Type B pancreatic cell (in vitro differentiated cells): ENCODE measurements at regions not wholly inside any gene's neighbourhood (a gene's known extent, or its start where the extent isn't known, plus 50 kb on each side); places are given as distances from the start of the nearest gene placed in this dataset.

Experiments
- DNase-seq: peaks from one replicate; pipeline ENCODE4 v3.0.0; 2021; ENCODE audit warnings: mixed read lengths; ENCODE audit not compliant: unreplicated experiment; ENCODE audit errors: extremely low spot score
- H3K27ac Mint-ChIP-seq: 2 replicates; pipeline ENCODE4 v1.8.0; 2021; ENCODE audit warnings: mild to moderate bottlenecking, mixed read lengths
- H3K27me3 Mint-ChIP-seq: 2 replicates; pipeline ENCODE4 v1.8.0; 2021; ENCODE audit warnings: mixed read lengths
- H3K36me3 Mint-ChIP-seq: 2 replicates; pipeline ENCODE4 v1.8.0; 2021; ENCODE audit warnings: mixed read lengths
- H3K4me1 Mint-ChIP-seq: one replicate; pipeline ENCODE4 v1.8.0; 2021; ENCODE audit warnings: mixed read lengths; ENCODE audit not compliant: unreplicated experiment
- H3K4me3 Mint-ChIP-seq: 2 replicates; pipeline ENCODE4 v1.8.0; 2021; ENCODE audit warnings: mild to moderate bottlenecking, mixed read lengths
- H3K9me3 Mint-ChIP-seq: 2 replicates; pipeline ENCODE4 v1.8.0; 2021; ENCODE audit warnings: mixed read lengths
- CTCF ChIP-seq: fragments of 200-600 bp; sonication (generic); conservative IDR thresholded peaks from 2 replicates; pipeline ENCODE4 v1.5.0; 2021; ENCODE audit warnings: antibody characterized with exemption, mild to moderate bottlenecking

- H3K4me3 Mint-ChIP-seq = no peak overlapping the region
- TF ChIP-seq CTCF = no peak
- no peak for DNase-seq
- peaks cover 5% of the 10 kb centered on the region for H3K9me3 Mint-ChIP-seq
- peaks cover 33% of the 10 kb centered on the region for H3K4me1 Mint-ChIP-seq
- peak overlapping the region; percentile 17 for H3K27ac Mint-ChIP-seq
- H3K27me3 Mint-ChIP-seq = no peaks in the 10 kb centered on the region
- H3K36me3 Mint-ChIP-seq = no peaks in the 10 kb centered on the region
Measured at GRCh38 chr20:50371878-50372769, 138.1 kb upstream of the PTPN1 start.

GRCh38 chr20:50372770-50373088 is 137.5 kb upstream of the PTPN1 start:
- Mint-ChIP-seq H3K4me1 (peaks cover 33% of the 10 kb centered on the region), H3K9me3 (peaks cover 5% of the 10 kb centered on the region), H3K36me3 (no peaks in the 10 kb centered on the region), H3K27me3 (no peaks in the 10 kb centered on the region), H3K4me3 (no peak overlapping the region), H3K27ac (peak overlapping the region; percentile 6)
- no peak for DNase-seq
- no peak for TF ChIP-seq CTCF

- H3K4me3 Mint-ChIP-seq = no peak overlapping the region
- DNase-seq = no peak
- peak overlapping the region; percentile 7 for H3K27ac Mint-ChIP-seq
- H3K36me3 Mint-ChIP-seq = no peaks in the 10 kb centered on the region
- no peaks in the 10 kb centered on the region for H3K9me3 Mint-ChIP-seq
- no peak for TF ChIP-seq CTCF
- no peaks in the 10 kb centered on the region for H3K27me3 Mint-ChIP-seq
- H3K4me1 Mint-ChIP-seq = peaks cover 31% of the 10 kb centered on the region
Measured at GRCh38 chr20:50373674-50374286, 136.4 kb upstream of the PTPN1 start.

- peaks cover 37% of the 10 kb centered on the region for H3K4me1 Mint-ChIP-seq
- no peaks in the 10 kb centered on the region for H3K27me3 Mint-ChIP-seq
- no peaks in the 10 kb centered on the region for H3K9me3 Mint-ChIP-seq
- H3K4me3 Mint-ChIP-seq = no peak overlapping the region
- H3K36me3 Mint-ChIP-seq = no peaks in the 10 kb centered on the region
- TF ChIP-seq CTCF = no peak
- no peak for DNase-seq
- H3K27ac Mint-ChIP-seq = no peak overlapping the region
Measured at GRCh38 chr20:50374541-50375078, 135.6 kb upstream of the PTPN1 start.

- H3K9me3 Mint-ChIP-seq = no peaks in the 10 kb centered on the region
- DNase-seq = no peak
- H3K4me3 Mint-ChIP-seq = no peak overlapping the region
- H3K27me3 Mint-ChIP-seq = no peaks in the 10 kb centered on the region
- peaks cover 52% of the 10 kb centered on the region for H3K4me1 Mint-ChIP-seq
- TF ChIP-seq CTCF = no peak
- no peaks in the 10 kb centered on the region for H3K36me3 Mint-ChIP-seq
- no peak overlapping the region for H3K27ac Mint-ChIP-seq
Measured at GRCh38 chr20:50376179-50376887, 133.8 kb upstream of the PTPN1 start.
